B cell (primary cell): ENCODE measurements at regions not wholly inside any gene's neighbourhood (a gene's known extent, or its start where the extent isn't known, plus 50 kb on each side); places are given as distances from the start of the nearest gene placed in this dataset.

Experiments
- ATAC-seq: fragments of 200-7000 bp; cut with Tn5 transposase; one replicate; pipeline ENCODE4 v1.10.0; 2021; ENCODE audit warnings: low read depth, mild to moderate bottlenecking, moderate number of reproducible peaks, moderate library complexity
- CTCF ChIA-PET: fragments of 350-600 bp; sonication (Branson Sonifier 250); formaldehyde crosslinking; loops from one replicate; lab custom pipeline; 2021; ENCODE audit warnings: antibody characterized with exemption, inconsistent platforms; lab: Charles Lee
- POLR2A ChIA-PET: fragments of 350-600 bp; sonication (Branson Sonifier 250); formaldehyde crosslinking; loops from one replicate; lab custom pipeline; 2021; ENCODE audit warnings: antibody characterized with exemption; lab: Charles Lee
- DNase-seq: peaks from one replicate; pipeline ENCODE4 v3.0.0; 2013
- H2AFZ ChIP-seq: 2 replicates; pipeline ENCODE4 v1.6.1; 2012; ENCODE audit warnings: mild to moderate bottlenecking, low read depth, low read length; ENCODE audit not compliant: insufficient read depth, poor library complexity, severe bottlenecking
- H3K27ac ChIP-seq, 2 donors: 1 replicate in 1 of 2; 2 replicates in 1 of 2; pipeline ENCODE4 v1.5.1; 2012 to 2013; ENCODE audit warnings: low read length in 2 of 2, mild to moderate bottlenecking in 2 of 2, moderate library complexity in 1 of 2
- H3K27me3 ChIP-seq, 4 experiments: fragments of 200-600 bp in 1 of 4; sonication (generic) in 1 of 4; replicated peaks in 1 of 4; 1 replicate in 2 of 4; 2 replicates in 2 of 4; pipeline versions ENCODE4 v1.6.1 to v1.7.0; 2013 to 2016; ENCODE audit warnings: low read length in 3 of 4, mild to moderate bottlenecking in 2 of 4, mixed read lengths in 1 of 4, moderate library complexity in 1 of 4; ENCODE audit not compliant: insufficient read depth in 4 of 4, control insufficient read depth in 3 of 4; ENCODE audit errors: control extremely low read depth in 1 of 4
- H3K36me3 ChIP-seq, 2 experiments: replicated peaks in 1 of 2; 1 replicate in 1 of 2; 2 replicates in 1 of 2; pipeline versions ENCODE4 v1.6.1 to v1.7.1; 2013; ENCODE audit warnings: low read length in 1 of 2; ENCODE audit not compliant: insufficient read depth in 2 of 2, control insufficient read depth in 1 of 2; ENCODE audit errors: control extremely low read depth in 1 of 2, extremely low read depth in 1 of 2
- H3K4me1 ChIP-seq, 2 donors: fragments of 200-600 bp in 1 of 2; sonication (generic) in 1 of 2; 1 replicate in 1 of 2; 2 replicates in 1 of 2; pipeline versions ENCODE4 v1.5.1 to v1.6.1; 2013 to 2017; ENCODE audit warnings: low read length in 2 of 2; ENCODE audit not compliant: control insufficient read depth in 2 of 2, insufficient read depth in 2 of 2
- H3K4me2 ChIP-seq: replicated peaks from 2 replicates; pipeline ENCODE3; 2012; ENCODE audit warnings: mild to moderate bottlenecking, low read depth, low read length; ENCODE audit not compliant: poor library complexity, severe bottlenecking
- H3K4me3 ChIP-seq, 5 experiments: fragments of 200-600 bp in 1 of 5; sonication (generic) in 1 of 5; 1 replicate in 3 of 5; 2 replicates in 2 of 5; pipeline versions ENCODE4 v1.5.1 to v1.7.0; 2011 to 2016; ENCODE audit warnings: low read length in 4 of 5, mild to moderate bottlenecking in 4 of 5, low read depth in 2 of 5, control low read depth in 1 of 5, moderate library complexity in 1 of 5; ENCODE audit not compliant: insufficient read depth in 1 of 5; ENCODE audit errors: control extremely low read depth in 1 of 5, extremely low read depth in 1 of 5
- H3K79me2 ChIP-seq: fragments of 200-600 bp; sonication (generic); one replicate; pipeline ENCODE4 v1.6.0; 2016; ENCODE audit warnings: low read length; ENCODE audit not compliant: control insufficient read depth, insufficient read depth
- H3K9ac ChIP-seq: fragments of 200-600 bp; sonication (generic); 2 replicates; pipeline ENCODE4 v1.6.1; 2017; ENCODE audit warnings: mild to moderate bottlenecking, low read length, moderate library complexity
- H3K9me3 ChIP-seq, 3 donors: one replicate each; pipeline versions ENCODE4 v1.6.1 to v1.7.1; 2013; ENCODE audit warnings: low read length in 2 of 3; ENCODE audit not compliant: control insufficient read depth in 2 of 3, insufficient read depth in 1 of 3; ENCODE audit errors: control extremely low read depth in 1 of 3
- H4K20me1 ChIP-seq: 2 replicates; pipeline ENCODE4 v1.6.0; 2012; ENCODE audit warnings: mild to moderate bottlenecking, low read length; ENCODE audit not compliant: insufficient read depth, control insufficient read depth, poor library complexity, severe bottlenecking
- H3K27ac Mint-ChIP-seq: one replicate; pipeline ENCODE4 v1.8.0; 2021; ENCODE audit warnings: mixed read lengths
- H3K27me3 Mint-ChIP-seq: one replicate; pipeline ENCODE4 v1.8.0; 2021; ENCODE audit warnings: mixed read lengths
- H3K4me1 Mint-ChIP-seq: one replicate; pipeline ENCODE4 v1.8.0; 2021; ENCODE audit warnings: mixed read lengths
- H3K4me3 Mint-ChIP-seq: one replicate; pipeline ENCODE4 v1.8.0; 2021; ENCODE audit warnings: mixed read lengths
- H3K9me3 Mint-ChIP-seq: one replicate; pipeline ENCODE4 v1.8.0; 2022; ENCODE audit warnings: mixed read lengths; ENCODE audit not compliant: insufficient read depth
- CTCF ChIP-seq: fragments of 200-600 bp; IDR thresholded peaks from one replicate; pipeline ENCODE4 v1.8.0; 2022; ENCODE audit warnings: antibody characterized with exemption, mild to moderate bottlenecking
- EZH2 ChIP-seq: IDR thresholded peaks from 2 replicates; pipeline ENCODE4 v1.6.1; 2012; ENCODE audit warnings: borderline replicate concordance, low read depth, mild to moderate bottlenecking, moderate library complexity, low read length; ENCODE audit not compliant: insufficient read depth, poor library complexity, severe bottlenecking
- WGBS: methylation state at CpG from one replicate; pipeline ENCODE4 v1.1.5; 2013; ENCODE audit warnings: missing lambda C conversion rate; ENCODE audit not compliant: insufficient coverage; 5-methylcytosine and 5-hydroxymethylcytosine counted together
- intact Hi-C: fragments of 100-400 bp; cut with micrococcal nuclease; formaldehyde crosslinking; loops from one replicate; pipeline ENCODE4 v1.10.0; 2022

GRCh38 chr1:222225316-222225691 is 322.6 kb downstream of the HHIPL2 start:
- no CpG with 5 or more reads among the region's 4 CpGs for WGBS
- H3K4me1 ChIP-seq, result no peaks in the 10 kb centered on the region

GRCh38 chr1:222224636-222225315 is 323.1 kb downstream of the HHIPL2 start:
- 11% methylated on average over 2 of the region's 4 CpGs for WGBS
- Mint-ChIP-seq H3K4me1 (no peaks in the 10 kb centered on the region), H3K27me3 (peaks cover 17% of the 10 kb centered on the region), H3K4me3 (no peak overlapping the region), H3K27ac (no peak overlapping the region), H3K9me3 (peaks cover 2% of the 10 kb centered on the region)
- Histone ChIP-seq H2AFZ (no peak overlapping the region), H3K9ac (no peak overlapping the region), H3K4me2 (no peak overlapping the region), H4K20me1 (no peaks in the 10 kb centered on the region), H3K27ac (no peak overlapping the region), H3K36me3 (no peaks in the 10 kb centered on the region), H3K4me1 (no peaks in the 10 kb centered on the region), H3K27me3 (no peaks in the 10 kb centered on the region), H3K4me3 (no peak overlapping the region), H3K9me3 (no peaks in the 10 kb centered on the region), H3K79me2 (no peaks in the 10 kb centered on the region)
- DNase-seq, result no peak
- ATAC-seq, result no peak
- CTCF ChIA-PET, result no interaction called here
- intact Hi-C loops, result no loop called here
- POLR2A ChIA-PET, result no interaction called here
- TF ChIP-seq EZH2 (no peak), CTCF (no peak)

More at GRCh38 chr1:222225316-222225691, 322.6 kb downstream of the HHIPL2 start:
- H3K4me3 Mint-ChIP-seq, result no peak overlapping the region
- ChIA-PET CTCF (no interaction called here), POLR2A (no interaction called here)
- no peaks in the 10 kb centered on the region for H3K27me3 ChIP-seq
- DNase-seq, result no peak
- H3K9me3 ChIP-seq, result no peaks in the 10 kb centered on the region
- no peak overlapping the region for H3K9ac ChIP-seq
- H3K27ac Mint-ChIP-seq, result no peak overlapping the region
- no peak overlapping the region for H3K4me3 ChIP-seq
- no peaks in the 10 kb centered on the region for H4K20me1 ChIP-seq
- intact Hi-C loops, result no loop called here
- H2AFZ ChIP-seq, result no peak overlapping the region
- no peak overlapping the region for H3K27ac ChIP-seq
- H3K27me3 Mint-ChIP-seq, result peaks cover 17% of the 10 kb centered on the region
- peaks cover 2% of the 10 kb centered on the region for H3K9me3 Mint-ChIP-seq
- H3K4me2 ChIP-seq, result no peak overlapping the region
- H3K4me1 Mint-ChIP-seq, result no peaks in the 10 kb centered on the region
- no peaks in the 10 kb centered on the region for H3K36me3 ChIP-seq
- no peak for ATAC-seq
- no peak for TF ChIP-seq CTCF
- no peak for TF ChIP-seq EZH2
- H3K79me2 ChIP-seq, result no peaks in the 10 kb centered on the region
